GM23338 (cell line): ENCODE measurements at regions not wholly inside any gene's neighbourhood (a gene's known extent, or its start where the extent isn't known, plus 50 kb on each side); places are given as distances from the start of the nearest gene placed in this dataset.
"Not testable (repeated sequence)": the region's sequence is repeated elsewhere in the genome, so short reads cannot be mapped to it uniquely, and the experiment has no call there.

Source experiments
- ATAC-seq: fragments of 200-7000 bp; cut with Tn5 transposase; 3 replicates; pipeline ENCODE4 v1.9.1; 2020
- DNase-seq: peaks from one replicate; pipeline ENCODE4 v3.0.0-alpha.2; 2015; ENCODE audit warnings: low spot score
- H2AFZ ChIP-seq: fragments of 200-600 bp; sonication (generic); 2 replicates; pipeline ENCODE4 v1.8.0; 2016; ENCODE audit warnings: antibody characterized with exemption, mild to moderate bottlenecking, moderate library complexity
- H3F3A ChIP-seq: fragments of 200-600 bp; sonication (generic); replicated peaks from 2 replicates; pipeline ENCODE4 v1.8.0; 2017; ENCODE audit warnings: antibody characterized with exemption, mixed run types, low read depth
- H3K27ac ChIP-seq: fragments of 200-600 bp; sonication (generic); 2 replicates; pipeline ENCODE4 v1.6.1; 2016; ENCODE audit warnings: low read depth
- H3K27me3 ChIP-seq: fragments of 200-600 bp; sonication (generic); 2 replicates; pipeline ENCODE4 v1.8.0; 2016; ENCODE audit warnings: mild to moderate bottlenecking, mixed run types, moderate library complexity; ENCODE audit not compliant: insufficient read depth
- H3K36me3 ChIP-seq: fragments of 200-600 bp; sonication (generic); 2 replicates; pipeline ENCODE4 v1.8.0; 2016; ENCODE audit warnings: mild to moderate bottlenecking; ENCODE audit not compliant: insufficient read depth
- H3K4me1 ChIP-seq: fragments of 200-600 bp; sonication (generic); 2 replicates; pipeline ENCODE4 v1.8.0; 2016; ENCODE audit warnings: mild to moderate bottlenecking, moderate library complexity; ENCODE audit not compliant: insufficient read depth
- H3K4me2 ChIP-seq: fragments of 200-600 bp; sonication (generic); 2 replicates; pipeline ENCODE4 v1.7.1; 2017; ENCODE audit warnings: mixed run types
- H3K4me3 ChIP-seq: fragments of 200-600 bp; sonication (generic); 2 replicates; pipeline ENCODE4 v1.6.1; 2016; ENCODE audit warnings: mixed run types
- H3K79me2 ChIP-seq: fragments of 200-600 bp; sonication (generic); replicated peaks from 2 replicates; pipeline ENCODE4 v1.8.0; 2017; ENCODE audit warnings: mild to moderate bottlenecking; ENCODE audit not compliant: insufficient read depth
- H3K9me2 ChIP-seq: fragments of 200-600 bp; sonication (generic); 2 replicates; pipeline ENCODE4 v1.8.0; 2017; ENCODE audit not compliant: insufficient read depth
- H4K20me1 ChIP-seq: fragments of 200-600 bp; sonication (generic); replicated peaks from 2 replicates; pipeline ENCODE4 v1.8.0; 2017; ENCODE audit warnings: mild to moderate bottlenecking; ENCODE audit not compliant: insufficient read depth
- H3K27ac Mint-ChIP-seq: 2 replicates; pipeline ENCODE4 v1.8.0; 2020; ENCODE audit warnings: inconsistent platforms, mild to moderate bottlenecking, moderate library complexity, mixed read lengths
- H3K27me3 Mint-ChIP-seq: 3 replicates; pipeline ENCODE4 v1.8.0; 2022; ENCODE audit warnings: low read depth, mild to moderate bottlenecking, moderate library complexity, mixed read lengths, inconsistent platforms; ENCODE audit not compliant: insufficient read depth, poor library complexity
- H3K36me3 Mint-ChIP-seq: 3 replicates; pipeline ENCODE4 v1.8.0; 2021; ENCODE audit warnings: low read depth, mild to moderate bottlenecking, inconsistent platforms, moderate library complexity, mixed read lengths
- H3K4me1 Mint-ChIP-seq: 3 replicates; pipeline ENCODE4 v1.8.0; 2020; ENCODE audit warnings: mild to moderate bottlenecking, inconsistent platforms, mixed read lengths
- H3K4me3 Mint-ChIP-seq: 3 replicates; pipeline ENCODE4 v1.8.0; 2021; ENCODE audit warnings: moderate library complexity, mild to moderate bottlenecking, inconsistent platforms, mixed read lengths
- H3K9me3 Mint-ChIP-seq: 3 replicates; pipeline ENCODE4 v1.8.0; 2020; ENCODE audit warnings: moderate library complexity, mild to moderate bottlenecking, inconsistent platforms, mixed read lengths
- CREB1 ChIP-seq: fragments of 250-450 bp; sonication (Bioruptor Pico); IDR thresholded peaks from 2 replicates; pipeline ENCODE4 v1.5.0; 2020; ENCODE audit warnings: low read depth, mild to moderate bottlenecking, moderate library complexity
- TF ChIP-seq, protein P1 (sequence below): fragments of 250-450 bp; sonication (Bioruptor Pico); IDR thresholded peaks from 2 replicates; pipeline ENCODE4 v1.5.0; 2020; ENCODE audit warnings: mild to moderate bottlenecking, moderate library complexity
- TF ChIP-seq, protein P2 (sequence below), 2 experiments: fragments of 200-600 bp in 1 of 2; sonication (generic) in 1 of 2; conservative IDR thresholded peaks; 2 replicates each; pipeline versions ENCODE4 v1.5.1 to v1.6.1; 2016 to 2017; ENCODE audit warnings: antibody characterized with exemption in 2 of 2, low read depth in 2 of 2, mild to moderate bottlenecking in 2 of 2, moderate library complexity in 1 of 2

DNA sequence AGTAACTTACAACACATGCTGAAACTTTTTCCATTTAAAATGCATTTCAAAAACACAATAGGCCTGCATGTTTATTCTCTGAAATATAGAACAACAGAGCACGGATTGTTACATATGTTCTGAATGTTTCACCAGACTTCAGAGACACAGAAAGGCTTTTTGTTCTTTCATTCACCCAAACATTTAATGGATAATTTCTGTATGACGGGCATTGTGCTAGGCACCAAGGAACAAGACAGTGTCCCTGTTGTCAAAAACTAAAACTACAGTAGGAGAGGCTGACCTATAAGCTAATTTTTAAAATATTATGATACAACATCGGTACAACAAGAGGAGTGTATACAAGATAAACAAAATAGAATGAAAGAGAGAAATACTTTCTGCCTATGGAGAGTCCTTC lies 81.9 kb upstream of the TEAD1 start (continued):
- TF ChIP-seq, protein P1, sequence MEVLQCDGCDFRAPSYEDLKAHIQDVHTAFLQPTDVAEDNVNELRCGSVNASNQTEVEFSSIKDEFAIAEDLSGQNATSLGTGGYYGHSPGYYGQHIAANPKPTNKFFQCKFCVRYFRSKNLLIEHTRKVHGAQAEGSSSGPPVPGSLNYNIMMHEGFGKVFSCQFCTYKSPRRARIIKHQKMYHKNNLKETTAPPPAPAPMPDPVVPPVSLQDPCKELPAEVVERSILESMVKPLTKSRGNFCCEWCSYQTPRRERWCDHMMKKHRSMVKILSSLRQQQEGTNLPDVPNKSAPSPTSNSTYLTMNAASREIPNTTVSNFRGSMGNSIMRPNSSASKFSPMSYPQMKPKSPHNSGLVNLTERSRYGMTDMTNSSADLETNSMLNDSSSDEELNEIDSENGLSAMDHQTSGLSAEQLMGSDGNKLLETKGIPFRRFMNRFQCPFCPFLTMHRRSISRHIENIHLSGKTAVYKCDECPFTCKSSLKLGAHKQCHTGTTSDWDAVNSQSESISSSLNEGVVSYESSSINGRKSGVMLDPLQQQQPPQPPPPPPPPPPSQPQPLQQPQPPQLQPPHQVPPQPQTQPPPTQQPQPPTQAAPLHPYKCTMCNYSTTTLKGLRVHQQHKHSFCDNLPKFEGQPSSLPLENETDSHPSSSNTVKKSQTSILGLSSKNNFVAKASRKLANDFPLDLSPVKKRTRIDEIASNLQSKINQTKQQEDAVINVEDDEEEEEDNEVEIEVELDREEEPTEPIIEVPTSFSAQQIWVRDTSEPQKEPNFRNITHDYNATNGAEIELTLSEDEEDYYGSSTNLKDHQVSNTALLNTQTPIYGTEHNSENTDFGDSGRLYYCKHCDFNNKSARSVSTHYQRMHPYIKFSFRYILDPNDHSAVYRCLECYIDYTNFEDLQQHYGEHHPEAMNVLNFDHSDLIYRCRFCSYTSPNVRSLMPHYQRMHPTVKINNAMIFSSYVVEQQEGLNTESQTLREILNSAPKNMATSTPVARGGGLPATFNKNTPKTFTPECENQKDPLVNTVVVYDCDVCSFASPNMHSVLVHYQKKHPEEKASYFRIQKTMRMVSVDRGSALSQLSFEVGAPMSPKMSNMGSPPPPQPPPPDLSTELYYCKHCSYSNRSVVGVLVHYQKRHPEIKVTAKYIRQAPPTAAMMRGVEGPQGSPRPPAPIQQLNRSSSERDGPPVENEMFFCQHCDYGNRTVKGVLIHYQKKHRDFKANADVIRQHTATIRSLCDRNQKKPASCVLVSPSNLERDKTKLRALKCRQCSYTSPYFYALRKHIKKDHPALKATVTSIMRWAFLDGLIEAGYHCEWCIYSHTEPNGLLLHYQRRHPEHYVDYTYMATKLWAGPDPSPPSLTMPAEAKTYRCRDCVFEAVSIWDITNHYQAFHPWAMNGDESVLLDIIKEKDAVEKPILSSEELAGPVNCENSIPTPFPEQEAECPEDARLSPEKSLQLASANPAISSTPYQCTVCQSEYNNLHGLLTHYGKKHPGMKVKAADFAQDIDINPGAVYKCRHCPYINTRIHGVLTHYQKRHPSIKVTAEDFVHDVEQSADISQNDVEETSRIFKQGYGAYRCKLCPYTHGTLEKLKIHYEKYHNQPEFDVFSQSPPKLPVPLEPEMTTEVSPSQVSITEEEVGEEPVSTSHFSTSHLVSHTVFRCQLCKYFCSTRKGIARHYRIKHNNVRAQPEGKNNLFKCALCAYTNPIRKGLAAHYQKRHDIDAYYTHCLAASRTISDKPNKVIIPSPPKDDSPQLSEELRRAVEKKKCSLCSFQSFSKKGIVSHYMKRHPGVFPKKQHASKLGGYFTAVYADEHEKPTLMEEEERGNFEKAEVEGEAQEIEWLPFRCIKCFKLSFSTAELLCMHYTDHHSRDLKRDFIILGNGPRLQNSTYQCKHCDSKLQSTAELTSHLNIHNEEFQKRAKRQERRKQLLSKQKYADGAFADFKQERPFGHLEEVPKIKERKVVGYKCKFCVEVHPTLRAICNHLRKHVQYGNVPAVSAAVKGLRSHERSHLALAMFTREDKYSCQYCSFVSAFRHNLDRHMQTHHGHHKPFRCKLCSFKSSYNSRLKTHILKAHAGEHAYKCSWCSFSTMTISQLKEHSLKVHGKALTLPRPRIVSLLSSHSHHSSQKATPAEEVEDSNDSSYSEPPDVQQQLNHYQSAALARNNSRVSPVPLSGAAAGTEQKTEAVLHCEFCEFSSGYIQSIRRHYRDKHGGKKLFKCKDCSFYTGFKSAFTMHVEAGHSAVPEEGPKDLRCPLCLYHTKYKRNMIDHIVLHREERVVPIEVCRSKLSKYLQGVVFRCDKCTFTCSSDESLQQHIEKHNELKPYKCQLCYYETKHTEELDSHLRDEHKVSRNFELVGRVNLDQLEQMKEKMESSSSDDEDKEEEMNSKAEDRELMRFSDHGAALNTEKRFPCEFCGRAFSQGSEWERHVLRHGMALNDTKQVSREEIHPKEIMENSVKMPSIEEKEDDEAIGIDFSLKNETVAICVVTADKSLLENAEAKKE: no peak
- TF ChIP-seq, protein P2, sequence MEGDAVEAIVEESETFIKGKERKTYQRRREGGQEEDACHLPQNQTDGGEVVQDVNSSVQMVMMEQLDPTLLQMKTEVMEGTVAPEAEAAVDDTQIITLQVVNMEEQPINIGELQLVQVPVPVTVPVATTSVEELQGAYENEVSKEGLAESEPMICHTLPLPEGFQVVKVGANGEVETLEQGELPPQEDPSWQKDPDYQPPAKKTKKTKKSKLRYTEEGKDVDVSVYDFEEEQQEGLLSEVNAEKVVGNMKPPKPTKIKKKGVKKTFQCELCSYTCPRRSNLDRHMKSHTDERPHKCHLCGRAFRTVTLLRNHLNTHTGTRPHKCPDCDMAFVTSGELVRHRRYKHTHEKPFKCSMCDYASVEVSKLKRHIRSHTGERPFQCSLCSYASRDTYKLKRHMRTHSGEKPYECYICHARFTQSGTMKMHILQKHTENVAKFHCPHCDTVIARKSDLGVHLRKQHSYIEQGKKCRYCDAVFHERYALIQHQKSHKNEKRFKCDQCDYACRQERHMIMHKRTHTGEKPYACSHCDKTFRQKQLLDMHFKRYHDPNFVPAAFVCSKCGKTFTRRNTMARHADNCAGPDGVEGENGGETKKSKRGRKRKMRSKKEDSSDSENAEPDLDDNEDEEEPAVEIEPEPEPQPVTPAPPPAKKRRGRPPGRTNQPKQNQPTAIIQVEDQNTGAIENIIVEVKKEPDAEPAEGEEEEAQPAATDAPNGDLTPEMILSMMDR (conservative IDR thresholded peaks at IDR 0.05; ENCODE audit: low read depth in 2 of 2): no peak
- TF ChIP-seq CREB1: no peak

DNA sequence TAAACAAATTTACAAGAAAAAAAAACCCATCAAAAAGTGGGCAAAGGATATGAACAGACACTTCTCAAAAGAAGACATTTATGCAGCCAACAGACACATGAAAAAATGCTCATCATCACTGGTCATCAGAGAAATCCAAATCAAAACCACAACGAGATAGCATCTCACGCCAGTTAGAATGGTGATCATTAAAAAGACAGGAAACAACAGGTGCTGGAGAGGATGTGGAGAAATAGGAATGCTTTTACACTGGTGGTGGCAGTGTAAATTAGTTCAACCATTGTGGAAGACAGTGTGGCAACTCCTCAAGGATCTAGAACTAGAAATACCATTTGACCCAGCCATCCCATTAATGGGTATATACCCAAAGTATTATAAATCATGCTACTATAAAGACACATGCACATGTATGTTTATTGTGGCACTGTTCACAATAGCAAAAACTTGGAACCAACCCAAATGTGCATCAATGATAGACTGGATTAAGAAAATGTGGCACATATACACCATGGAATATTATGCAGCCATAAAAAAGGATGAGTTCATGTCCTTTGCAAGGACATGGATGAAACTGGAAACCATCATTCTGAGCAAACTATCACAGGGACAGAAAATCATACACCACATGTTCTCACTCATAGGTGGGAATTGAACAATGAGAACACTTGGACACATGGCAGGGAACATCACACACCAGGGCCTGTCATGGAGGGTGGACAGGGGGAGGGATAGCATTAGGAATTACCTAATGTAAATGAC lies 79.0 kb upstream of the TEAD1 start:
- H3K4me1 Mint-ChIP-seq, H3K4me2 ChIP-seq, H3K27ac ChIP-seq, H3K9me2 ChIP-seq, H3K79me2 ChIP-seq, DNase-seq, ATAC-seq, H3F3A ChIP-seq, H3K9me3 Mint-ChIP-seq, H3K36me3 ChIP-seq, H3K4me3 Mint-ChIP-seq, H2AFZ ChIP-seq, H3K4me3 ChIP-seq, H3K27ac Mint-ChIP-seq, H4K20me1 ChIP-seq, H3K27me3 Mint-ChIP-seq, H3K36me3 Mint-ChIP-seq, H3K4me1 ChIP-seq, H3K27me3 ChIP-seq: not testable (repeated sequence)
